ENCODE measurements at regions not wholly inside any gene's neighbourhood (a gene's known extent, or its start where the extent isn't known, plus 50 kb on each side); places are given as distances from the start of the nearest gene placed in this dataset.

DNA sequence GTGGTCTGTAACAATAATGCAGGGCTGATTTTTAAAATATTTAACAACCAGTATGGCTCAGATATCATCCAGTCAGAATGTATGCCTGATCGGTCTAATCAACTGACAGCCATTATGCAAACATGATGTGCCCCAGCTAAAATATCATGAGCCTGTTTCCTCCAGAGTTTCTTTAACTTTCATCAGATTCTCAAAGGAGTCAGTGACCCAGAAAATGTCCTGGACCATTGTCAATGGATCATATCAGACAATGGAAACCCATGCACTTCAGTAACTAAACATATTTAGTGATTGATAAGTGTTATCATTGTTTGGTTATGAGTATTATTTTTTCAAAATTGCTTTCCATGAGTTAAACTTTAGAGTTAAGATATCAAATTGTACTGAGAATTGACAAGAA lies 173.5 kb downstream of the LMBRD1 start:
- ChIA-PET CTCF (interaction anchor here (0.7 kb wide), 1 partner anchor 9 kb away, joined by 3 read pairs; no protein-coding TSS in a partner anchor), POLR2A (no interaction called here)
- Histone ChIP-seq H3K4me1 (ENCODE audit: control insufficient read depth, insufficient read depth, low read length) (no peaks in the 10 kb centered on the region), H3K27ac (ENCODE audit: extremely low read depth, low read depth, low read length) (no peak overlapping the region), H3K36me3 (ENCODE audit: control insufficient read depth in 2 of 2, insufficient read depth in 1 of 2, low read length in 2 of 2) (no peaks in the 10 kb centered on the region), H3K4me3 (ENCODE audit: low read depth, low read length) (no peak overlapping the region), H3K9me3 (ENCODE audit: control insufficient read depth, insufficient read depth, low read depth, low read length) (no peaks in the 10 kb centered on the region)
- TF ChIP-seq ZNF266 (tag by site-specific recombination; IDR thresholded peaks at IDR 0.05; ENCODE audit: low read depth): no peak

DNA sequence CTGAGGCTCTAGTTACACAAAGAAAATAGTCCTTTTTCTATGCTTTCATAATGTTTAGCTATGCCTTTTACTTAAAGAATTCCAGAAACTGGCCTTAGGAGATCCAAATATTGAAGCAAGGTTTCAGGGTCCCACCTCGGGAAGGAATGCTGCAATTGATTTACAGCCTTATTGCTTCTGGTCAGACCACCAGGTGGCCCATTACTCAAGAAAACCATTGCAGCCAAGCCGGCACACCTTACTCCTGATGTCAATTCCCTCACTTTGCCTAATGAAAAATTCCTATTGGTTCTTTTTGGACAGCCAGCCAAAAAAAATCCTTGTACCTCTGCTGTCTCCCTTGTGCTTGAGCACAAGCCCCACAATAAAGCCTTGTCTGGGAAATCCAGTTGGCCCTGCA lies 173.9 kb downstream of the LMBRD1 start:
- Histone ChIP-seq H3K9me3 (ENCODE audit: control insufficient read depth, insufficient read depth, low read depth, low read length) (no peaks in the 10 kb centered on the region), H3K27ac (ENCODE audit: extremely low read depth, low read depth, low read length) (no peak overlapping the region), H3K4me3 (ENCODE audit: low read depth, low read length) (no peak overlapping the region), H3K36me3 (ENCODE audit: control insufficient read depth in 2 of 2, insufficient read depth in 1 of 2, low read length in 2 of 2) (no peaks in the 10 kb centered on the region), H3K4me1 (ENCODE audit: control insufficient read depth, insufficient read depth, low read length) (no peaks in the 10 kb centered on the region)
- TF ChIP-seq, protein P1, sequence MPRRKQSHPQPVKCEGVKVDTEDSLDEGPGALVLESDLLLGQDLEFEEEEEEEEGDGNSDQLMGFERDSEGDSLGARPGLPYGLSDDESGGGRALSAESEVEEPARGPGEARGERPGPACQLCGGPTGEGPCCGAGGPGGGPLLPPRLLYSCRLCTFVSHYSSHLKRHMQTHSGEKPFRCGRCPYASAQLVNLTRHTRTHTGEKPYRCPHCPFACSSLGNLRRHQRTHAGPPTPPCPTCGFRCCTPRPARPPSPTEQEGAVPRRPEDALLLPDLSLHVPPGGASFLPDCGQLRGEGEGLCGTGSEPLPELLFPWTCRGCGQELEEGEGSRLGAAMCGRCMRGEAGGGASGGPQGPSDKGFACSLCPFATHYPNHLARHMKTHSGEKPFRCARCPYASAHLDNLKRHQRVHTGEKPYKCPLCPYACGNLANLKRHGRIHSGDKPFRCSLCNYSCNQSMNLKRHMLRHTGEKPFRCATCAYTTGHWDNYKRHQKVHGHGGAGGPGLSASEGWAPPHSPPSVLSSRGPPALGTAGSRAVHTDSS (tag by site-specific recombination; IDR thresholded peaks at IDR 0.05): no peak
- TF ChIP-seq ZFHX2 (tag by site-specific recombination; conservative IDR thresholded peaks at IDR 0.05) (no peak), ZNF514 (tag by site-specific recombination; IDR thresholded peaks at IDR 0.05) (no peak), KLF8 (tag by site-specific recombination; IDR thresholded peaks at IDR 0.05) (no peak), ZSCAN30 (tag by site-specific recombination; IDR thresholded peaks at IDR 0.05) (no peak), ZNF350 (tag by site-specific recombination; IDR thresholded peaks at IDR 0.05) (no peak), ZNF214 (tag by site-specific recombination; IDR thresholded peaks at IDR 0.05; ENCODE audit: borderline replicate concordance) (no peak), BCL11B (tag by site-specific recombination; IDR thresholded peaks at IDR 0.05; ENCODE audit: low read depth) (no peak), OVOL3 (tag by site-specific recombination; IDR thresholded peaks at IDR 0.05) (no peak), ZSCAN23 (tag by site-specific recombination; IDR thresholded peaks at IDR 0.05) (no peak), ZNF48 (tag by site-specific recombination; IDR thresholded peaks at IDR 0.05) (no peak), ZNF629 (tag by site-specific recombination; IDR thresholded peaks at IDR 0.05) (no peak), ZNF626 (tag by site-specific recombination; IDR thresholded peaks at IDR 0.05) (no peak)
- TF ChIP-seq, protein P2, sequence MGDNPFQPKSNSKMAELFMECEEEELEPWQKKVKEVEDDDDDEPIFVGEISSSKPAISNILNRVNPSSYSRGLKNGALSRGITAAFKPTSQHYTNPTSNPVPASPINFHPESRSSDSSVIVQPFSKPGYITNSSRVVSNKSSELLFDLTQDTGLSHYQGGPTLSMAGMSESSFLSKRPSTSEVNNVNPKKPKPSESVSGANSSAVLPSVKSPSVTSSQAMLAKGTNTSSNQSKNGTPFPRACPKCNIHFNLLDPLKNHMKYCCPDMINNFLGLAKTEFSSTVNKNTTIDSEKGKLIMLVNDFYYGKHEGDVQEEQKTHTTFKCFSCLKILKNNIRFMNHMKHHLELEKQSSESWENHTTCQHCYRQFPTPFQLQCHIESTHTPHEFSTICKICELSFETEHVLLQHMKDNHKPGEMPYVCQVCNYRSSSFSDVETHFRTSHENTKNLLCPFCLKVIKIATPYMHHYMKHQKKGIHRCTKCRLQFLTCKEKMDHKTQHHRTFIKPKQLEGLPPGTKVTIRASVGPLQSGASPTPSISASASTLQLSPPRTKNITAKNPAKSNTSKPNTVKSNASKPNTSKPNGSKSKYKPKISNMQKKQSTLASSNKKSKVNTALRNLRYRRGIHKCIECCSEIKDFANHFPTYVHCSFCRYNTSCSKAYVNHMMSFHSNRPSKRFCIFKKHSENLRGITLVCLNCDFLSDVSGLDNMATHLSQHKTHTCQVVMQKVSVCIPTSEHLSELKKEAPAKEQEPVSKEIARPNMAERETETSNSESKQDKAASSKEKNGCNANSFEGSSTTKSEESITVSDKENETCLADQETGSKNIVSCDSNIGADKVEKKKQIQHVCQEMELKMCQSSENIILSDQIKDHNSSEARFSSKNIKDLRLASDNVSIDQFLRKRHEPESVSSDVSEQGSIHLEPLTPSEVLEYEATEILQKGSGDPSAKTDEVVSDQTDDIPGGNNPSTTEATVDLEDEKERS (tag by site-specific recombination; IDR thresholded peaks at IDR 0.05): no peak
- POLR2A ChIA-PET: no interaction called here
- CTCF ChIA-PET: interaction anchor here (0.7 kb wide), 1 partner anchor 140 kb away, joined by 3 read pairs; no protein-coding TSS in a partner anchor

DNA sequence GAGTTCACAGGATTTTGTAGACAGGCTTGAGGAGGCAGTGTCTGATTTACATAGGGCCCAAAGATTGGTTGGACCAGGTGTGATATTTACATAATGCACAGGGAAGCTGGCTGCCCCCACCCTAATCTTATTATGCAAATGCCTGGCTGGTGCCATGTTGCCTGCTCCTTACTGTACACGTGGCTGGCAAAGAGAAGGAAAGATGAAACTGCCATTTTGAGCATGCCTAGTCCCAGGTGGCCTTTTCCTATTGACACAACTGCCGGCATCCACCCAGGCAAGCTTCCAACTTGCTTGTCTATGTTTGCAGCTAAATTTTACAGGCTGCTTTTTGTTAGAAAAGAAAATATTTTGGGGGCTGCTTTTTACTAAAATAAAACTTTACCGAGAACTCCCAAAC lies 174.6 kb downstream of the LMBRD1 start:
- H3K4me1 ChIP-seq (ENCODE audit: control insufficient read depth, insufficient read depth, low read length): no peaks in the 10 kb centered on the region
- no peaks in the 10 kb centered on the region for H3K9me3 ChIP-seq (ENCODE audit: control insufficient read depth, insufficient read depth, low read depth, low read length)
- ChIA-PET CTCF (interaction anchor here (0.7 kb wide), 1 partner anchor 141 kb away, joined by 3 read pairs; no protein-coding TSS in a partner anchor), POLR2A (no interaction called here)
- H3K4me3 ChIP-seq (ENCODE audit: low read depth, low read length): no peak overlapping the region
- H3K27ac ChIP-seq (ENCODE audit: extremely low read depth, low read depth, low read length): no peak overlapping the region
- no peaks in the 10 kb centered on the region for H3K36me3 ChIP-seq (ENCODE audit: control insufficient read depth in 2 of 2, insufficient read depth in 1 of 2, low read length in 2 of 2)
- TF ChIP-seq, protein P3, sequence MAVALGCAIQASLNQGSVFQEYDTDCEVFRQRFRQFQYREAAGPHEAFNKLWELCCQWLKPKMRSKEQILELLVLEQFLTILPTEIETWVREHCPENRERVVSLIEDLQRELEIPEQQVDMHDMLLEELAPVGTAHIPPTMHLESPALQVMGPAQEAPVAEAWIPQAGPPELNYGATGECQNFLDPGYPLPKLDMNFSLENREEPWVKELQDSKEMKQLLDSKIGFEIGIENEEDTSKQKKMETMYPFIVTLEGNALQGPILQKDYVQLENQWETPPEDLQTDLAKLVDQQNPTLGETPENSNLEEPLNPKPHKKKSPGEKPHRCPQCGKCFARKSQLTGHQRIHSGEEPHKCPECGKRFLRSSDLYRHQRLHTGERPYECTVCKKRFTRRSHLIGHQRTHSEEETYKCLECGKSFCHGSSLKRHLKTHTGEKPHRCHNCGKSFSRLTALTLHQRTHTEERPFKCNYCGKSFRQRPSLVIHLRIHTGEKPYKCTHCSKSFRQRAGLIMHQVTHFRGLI (tag by site-specific recombination; IDR thresholded peaks at IDR 0.05): no peak
- TF ChIP-seq ZNF677 (tag by site-specific recombination; IDR thresholded peaks at IDR 0.05) (no peak), ZNF530 (tag by site-specific recombination; IDR thresholded peaks at IDR 0.05; ENCODE audit: low read depth) (no peak), ZSCAN16 (tag by site-specific recombination; IDR thresholded peaks at IDR 0.05) (no peak), ZNF654 (tag by site-specific recombination; IDR thresholded peaks at IDR 0.05; ENCODE audit: low read depth) (no peak), ZNF394 (tag by site-specific recombination; IDR thresholded peaks at IDR 0.05; ENCODE audit: borderline replicate concordance) (no peak), ZNF221 (tag by site-specific recombination; IDR thresholded peaks at IDR 0.05; ENCODE audit: borderline replicate concordance) (no peak)
- TF ChIP-seq, protein P4, sequence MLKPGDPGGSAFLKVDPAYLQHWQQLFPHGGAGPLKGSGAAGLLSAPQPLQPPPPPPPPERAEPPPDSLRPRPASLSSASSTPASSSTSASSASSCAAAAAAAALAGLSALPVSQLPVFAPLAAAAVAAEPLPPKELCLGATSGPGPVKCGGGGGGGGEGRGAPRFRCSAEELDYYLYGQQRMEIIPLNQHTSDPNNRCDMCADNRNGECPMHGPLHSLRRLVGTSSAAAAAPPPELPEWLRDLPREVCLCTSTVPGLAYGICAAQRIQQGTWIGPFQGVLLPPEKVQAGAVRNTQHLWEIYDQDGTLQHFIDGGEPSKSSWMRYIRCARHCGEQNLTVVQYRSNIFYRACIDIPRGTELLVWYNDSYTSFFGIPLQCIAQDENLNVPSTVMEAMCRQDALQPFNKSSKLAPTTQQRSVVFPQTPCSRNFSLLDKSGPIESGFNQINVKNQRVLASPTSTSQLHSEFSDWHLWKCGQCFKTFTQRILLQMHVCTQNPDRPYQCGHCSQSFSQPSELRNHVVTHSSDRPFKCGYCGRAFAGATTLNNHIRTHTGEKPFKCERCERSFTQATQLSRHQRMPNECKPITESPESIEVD (tag by site-specific recombination; IDR thresholded peaks at IDR 0.05): no peak
